HG03565 (cell line): ENCODE measurements at regions not wholly inside any gene's neighbourhood (a gene's known extent, or its start where the extent isn't known, plus 50 kb on each side); places are given as distances from the start of the nearest gene placed in this dataset.
A peak's percentile ranks its signal among the peaks of the same experiment; 100 is the strongest.

Experiments
- ATAC-seq: cut with Tn5 transposase; IDR thresholded peaks from one replicate; pipeline ENCODE4 v1.9.1; 2021; ENCODE audit warnings: mild to moderate bottlenecking, moderate library complexity; ENCODE audit not compliant: unreplicated experiment

DNA sequence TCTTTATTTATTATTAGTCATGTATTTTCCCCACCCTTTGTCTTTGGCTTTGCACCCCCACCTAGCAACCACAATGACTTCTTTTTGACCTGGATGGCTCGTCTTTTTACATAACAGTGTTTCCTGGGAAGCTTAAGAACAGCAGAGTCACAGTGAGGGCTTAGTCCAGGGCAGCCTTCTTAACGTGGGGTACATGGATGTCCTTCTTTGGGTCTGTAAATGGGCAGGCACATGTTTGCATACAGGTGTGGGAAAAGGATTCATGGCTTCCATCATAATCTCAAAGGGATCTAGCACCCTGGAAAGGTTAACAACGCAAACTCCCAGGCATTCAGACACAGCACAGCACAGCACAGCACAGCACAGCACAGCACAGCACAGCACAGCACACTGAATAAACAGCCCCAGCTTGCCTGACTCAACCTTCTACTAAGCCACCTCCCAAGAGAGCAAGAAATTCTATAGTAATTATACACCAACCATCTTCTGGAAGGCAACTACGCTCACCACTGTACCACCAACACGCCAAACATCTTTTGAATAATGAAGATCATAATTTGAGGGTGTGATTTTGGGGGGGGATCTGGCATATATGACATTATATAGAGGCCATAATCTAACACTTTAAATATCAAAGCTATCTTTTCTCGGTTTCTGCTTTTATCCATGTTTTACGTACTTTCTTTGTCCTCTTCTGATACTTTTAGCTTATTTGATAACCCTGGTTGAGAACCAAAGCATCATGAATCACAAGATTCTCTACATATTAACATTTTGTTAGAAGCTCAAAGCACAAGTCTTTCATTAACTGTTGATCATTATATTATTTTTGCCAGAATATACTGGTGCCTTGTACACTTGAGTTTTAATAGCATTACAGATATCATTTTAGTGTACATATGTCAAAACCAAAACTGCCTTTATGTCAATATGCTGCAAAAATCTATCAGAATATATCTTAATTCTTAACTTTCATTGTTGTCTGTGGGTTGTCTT is 177.2 kb upstream of the KLF14 start:
- no peak for ATAC-seq

DNA sequence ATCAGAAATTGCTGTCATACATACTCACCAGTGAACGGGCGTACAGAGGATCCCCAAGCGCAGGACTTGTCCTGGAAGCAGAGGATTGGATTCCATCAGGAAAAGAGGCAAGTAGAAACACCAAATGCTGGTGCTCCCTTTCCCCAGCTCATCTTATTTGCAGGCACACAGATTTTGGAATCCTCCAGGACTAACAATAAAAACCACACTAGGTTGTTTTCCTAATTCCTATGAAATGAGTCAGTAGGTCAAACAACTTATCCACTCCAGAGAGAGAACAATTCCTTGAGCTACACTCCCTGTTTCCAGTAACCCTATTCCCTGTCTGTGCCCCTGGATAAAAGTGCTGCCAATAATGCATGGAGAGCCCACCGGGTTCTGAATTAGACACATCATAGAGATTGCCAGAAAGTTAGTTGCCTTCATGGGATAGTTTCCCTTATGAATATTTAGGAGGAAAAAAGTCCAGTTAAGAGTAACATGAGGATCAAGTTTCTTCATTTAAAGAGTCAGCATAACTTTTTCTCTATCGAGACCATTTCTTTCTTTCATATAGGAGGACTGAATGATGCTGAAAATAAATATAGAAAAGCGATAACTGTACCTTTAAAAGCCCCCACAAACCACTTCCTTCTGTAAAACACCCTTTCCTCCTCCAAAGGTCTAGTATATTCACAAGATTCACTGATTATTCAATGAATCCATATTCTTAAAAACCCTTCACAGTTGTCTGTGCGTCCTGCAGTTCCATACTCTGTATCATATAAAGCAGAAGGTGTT is 178.3 kb upstream of the KLF14 start:
- ATAC-seq: no peak

- peak; percentile 80 for ATAC-seq
These were observed 179.0 kb upstream of the KLF14 start for GRCh38 chr7:130912862-130913638.

GRCh38 chr7:130913639-130914553 is 179.9 kb upstream of the KLF14 start:
- ATAC-seq: no peak

GRCh38 chr7:130914554-130915294 is 180.7 kb upstream of the KLF14 start:
- ATAC-seq: no peak

DNA sequence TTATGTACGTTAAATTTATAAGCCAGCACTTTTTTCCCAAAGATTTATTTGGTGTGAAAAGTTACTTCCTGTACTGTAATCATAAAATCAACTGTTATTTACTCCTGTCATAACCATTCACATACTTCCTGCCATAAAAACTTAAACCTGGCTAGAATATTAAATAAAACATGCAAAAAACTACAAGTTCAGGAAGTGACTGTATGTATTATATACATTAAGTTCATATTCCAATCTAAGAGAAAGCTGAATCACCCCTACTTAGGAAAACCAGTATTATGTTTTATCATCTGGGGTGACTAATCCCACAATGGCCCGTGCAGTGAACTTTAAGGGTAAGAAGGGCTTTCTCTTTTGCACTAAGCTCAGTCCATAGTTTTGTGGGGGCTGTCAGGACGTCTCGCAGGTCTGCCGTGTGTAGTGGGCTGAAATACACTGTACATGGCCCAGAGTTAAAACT is 183.7 kb upstream of the KLF14 start:
- ATAC-seq: no peak

GRCh38 chr7:130918129-130919052 is 184.4 kb upstream of the KLF14 start:
- ATAC-seq: no peak

DNA sequence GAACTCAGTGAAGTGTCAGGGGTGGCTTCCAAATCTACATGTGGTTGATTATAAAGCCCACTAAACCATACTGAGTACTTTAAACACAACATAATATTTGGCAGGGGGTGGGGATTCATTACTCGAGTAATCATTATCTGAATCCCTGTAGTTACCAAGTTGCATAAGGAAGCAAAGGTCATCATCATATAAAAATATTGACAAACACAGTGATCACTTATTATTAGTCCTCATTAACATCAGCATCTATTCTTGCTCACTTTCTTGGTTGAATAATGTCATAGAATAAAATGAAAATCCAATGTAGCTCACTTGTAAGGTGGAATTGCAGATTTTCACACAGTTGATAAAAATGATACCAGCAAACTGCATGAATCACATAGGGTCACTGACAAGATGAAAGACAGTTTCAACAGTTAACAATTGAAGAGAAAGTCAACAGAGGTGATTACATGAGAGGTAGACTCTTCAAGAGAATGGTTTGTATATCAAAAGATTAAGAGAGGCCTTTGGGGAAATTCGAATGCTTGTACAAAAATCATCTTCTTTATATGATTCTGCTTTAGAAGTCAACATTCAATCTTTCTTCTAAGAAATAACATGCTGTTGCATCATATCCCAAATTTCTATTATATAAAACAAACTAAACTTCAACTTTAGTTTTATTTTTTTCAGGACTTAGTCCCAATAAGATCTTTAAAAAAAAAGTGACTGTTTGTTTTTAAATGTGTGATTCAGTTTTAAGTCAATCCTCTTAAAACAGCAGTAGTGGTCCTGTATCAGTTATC is 185.5 kb upstream of the KLF14 start:
- ATAC-seq: no peak

- no peak for ATAC-seq
These were observed 186.1 kb upstream of the KLF14 start for GRCh38 chr7:130920122-130920521.

GRCh38 chr7:130921391-130922180 is 187.6 kb upstream of the KLF14 start:
- ATAC-seq: no peak

DNA sequence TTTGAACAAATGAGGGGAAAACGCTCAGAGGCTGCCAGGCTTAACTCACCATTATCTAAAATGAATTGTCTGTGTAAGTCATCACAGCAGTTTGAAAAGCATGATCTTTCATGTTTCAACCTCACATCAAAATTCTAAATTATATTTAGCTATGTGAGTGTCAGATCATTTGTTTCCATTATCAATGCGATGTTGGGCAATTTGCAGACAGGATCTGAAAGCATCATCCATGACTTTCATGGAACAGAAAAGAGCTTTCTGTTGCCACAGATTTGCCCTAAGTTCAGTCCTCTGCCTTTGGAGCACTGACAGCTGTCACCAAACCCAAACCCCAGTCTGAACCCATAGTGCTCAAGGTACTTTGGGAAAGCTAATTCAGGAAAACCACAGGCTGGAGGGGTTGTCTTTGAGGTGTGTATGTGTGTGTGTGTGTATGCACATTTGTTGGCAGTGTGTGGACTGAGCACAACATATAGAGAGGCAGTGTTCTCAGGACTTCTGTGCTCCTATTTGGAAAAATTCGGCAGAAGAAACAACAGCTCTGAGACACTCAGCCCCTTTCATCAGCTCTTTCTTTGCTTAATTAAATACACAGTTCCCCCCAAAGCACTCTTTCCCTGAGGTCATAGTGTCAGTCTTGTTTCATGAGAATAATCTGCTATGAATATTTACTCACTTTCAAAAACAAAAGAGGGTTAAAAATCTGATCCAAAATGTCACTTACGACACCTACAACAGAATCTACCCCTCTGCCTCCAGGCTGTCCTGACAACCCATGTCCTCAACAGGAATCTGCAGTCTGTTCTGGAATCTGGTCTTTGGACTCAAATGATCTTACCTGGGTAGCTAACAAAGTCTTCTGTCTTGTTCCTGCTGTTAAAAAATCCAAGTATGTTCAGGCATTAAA is 188.5 kb upstream of the KLF14 start:
- no peak for ATAC-seq

GRCh38 chr7:130923365-130923764 is 189.4 kb upstream of the KLF14 start:
- no peak for ATAC-seq

DNA sequence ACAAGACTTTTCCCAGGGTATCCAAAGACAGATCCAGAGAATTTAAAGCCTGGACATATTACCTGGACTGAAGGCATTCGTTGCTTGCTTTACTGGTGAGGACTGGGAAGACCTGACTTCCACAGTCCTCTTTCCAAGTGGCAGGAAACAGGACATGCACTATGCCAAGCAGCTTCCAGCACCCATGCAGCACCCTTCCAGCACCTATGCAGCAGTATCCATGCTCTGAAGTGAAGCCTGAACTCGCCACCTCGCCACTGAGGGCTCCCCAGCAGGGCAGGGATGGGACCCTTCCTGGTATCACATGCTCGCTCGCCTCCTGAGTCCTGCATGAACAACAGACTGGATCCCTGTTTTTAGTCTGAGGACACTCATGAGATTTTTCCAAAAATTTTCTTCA is 189.9 kb upstream of the KLF14 start:
- ATAC-seq: no peak

GRCh38 chr7:130925136-130925794 is 191.3 kb upstream of the KLF14 start:
- no peak for ATAC-seq
